SJSA1 (cell line): ENCODE measurements at regions not wholly inside any gene's neighbourhood (a gene's known extent, or its start where the extent isn't known, plus 50 kb on each side); places are given as distances from the start of the nearest gene placed in this dataset.
"Not testable (repeated sequence)": the region's sequence is repeated elsewhere in the genome, so short reads cannot be mapped to it uniquely, and the experiment has no call there.

Experiments used
- DNase-seq, 2 experiments: peaks; one replicate each; pipeline ENCODE4 v3.0.0-alpha.2; 2015 to 2020; ENCODE audit warnings: low spot score in 2 of 2, low read depth in 1 of 2
- H3K27ac ChIP-seq: fragments of 250-450 bp; sonication (Bioruptor Pico); 2 replicates; pipeline ENCODE4 v1.5.1; 2020; ENCODE audit warnings: mild to moderate bottlenecking, moderate library complexity
- H3K27me3 ChIP-seq: fragments of 250-450 bp; sonication (Bioruptor Pico); replicated peaks from 2 replicates; pipeline ENCODE4 v1.5.1; 2020; ENCODE audit warnings: mild to moderate bottlenecking, moderate library complexity
- H3K36me3 ChIP-seq: fragments of 250-450 bp; sonication (Bioruptor Pico); 2 replicates; pipeline ENCODE4 v1.5.1; 2020; ENCODE audit warnings: mild to moderate bottlenecking
- H3K4me1 ChIP-seq: fragments of 250-450 bp; sonication (Bioruptor Pico); replicated peaks from 2 replicates; pipeline ENCODE4 v1.6.1; 2021; ENCODE audit warnings: mild to moderate bottlenecking
- H3K4me3 ChIP-seq: fragments of 250-450 bp; sonication (Bioruptor Pico); 2 replicates; pipeline ENCODE4 v1.5.1; 2020; ENCODE audit warnings: mild to moderate bottlenecking
- H3K9me3 ChIP-seq: fragments of 250-450 bp; sonication (Bioruptor Pico); replicated peaks from 2 replicates; pipeline ENCODE4 v1.5.1; 2020; ENCODE audit warnings: mild to moderate bottlenecking

DNA sequence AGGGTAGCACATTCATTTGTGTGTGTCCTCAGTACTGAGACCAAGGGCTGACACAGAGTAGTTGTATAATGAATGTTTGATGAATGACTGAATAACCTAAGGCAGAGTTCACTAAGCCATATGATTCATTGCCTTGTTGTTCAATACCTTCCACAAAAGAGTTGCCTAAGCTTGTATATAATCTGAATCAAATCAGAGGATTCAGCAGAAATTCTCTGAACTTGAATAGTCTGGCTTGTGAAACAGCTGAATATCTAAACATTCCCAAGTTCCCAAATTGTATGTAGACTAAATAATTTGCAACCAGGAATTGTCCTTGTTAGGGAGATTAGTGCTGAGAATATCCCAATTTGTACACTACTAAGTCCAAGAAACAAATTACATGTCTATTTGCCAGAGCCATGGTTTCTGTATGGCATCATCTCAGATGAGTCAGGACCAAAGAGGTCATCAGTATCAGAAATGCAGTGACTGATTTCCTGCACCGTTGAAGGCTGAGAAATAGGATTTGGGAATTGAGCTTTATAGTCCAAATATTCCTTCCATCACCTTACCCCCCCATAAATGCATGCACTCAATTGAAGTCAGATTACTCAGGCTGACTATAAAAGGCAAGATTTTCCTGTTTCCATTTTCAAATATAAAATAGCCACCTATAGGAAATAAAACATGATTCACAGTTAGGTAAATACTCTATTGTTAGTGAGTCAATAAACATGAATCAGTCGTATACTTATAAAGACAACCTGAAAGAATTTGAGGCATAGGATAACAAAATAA is 168.7 kb downstream of the PHLDA1 start:
- Histone ChIP-seq H3K4me1 (peaks cover 18% of the 10 kb centered on the region), H3K27me3 (no peaks in the 10 kb centered on the region), H3K9me3 (no peaks in the 10 kb centered on the region), H3K4me3 (no peak overlapping the region), H3K36me3 (no peaks in the 10 kb centered on the region), H3K27ac (peak overlapping the region; percentile 26)
- peak in 1 of 2 experiments; percentile 64 for DNase-seq

- H3K36me3 ChIP-seq = no peaks in the 10 kb centered on the region
- DNase-seq = no peak
- no peaks in the 10 kb centered on the region for H3K27me3 ChIP-seq
- no peaks in the 10 kb centered on the region for H3K9me3 ChIP-seq
- H3K4me3 ChIP-seq = no peak overlapping the region
- H3K4me1 ChIP-seq = peaks cover 18% of the 10 kb centered on the region
- no peak overlapping the region for H3K27ac ChIP-seq
Measured at GRCh38 chr12:75859868-75860267, 171.7 kb downstream of the PHLDA1 start.

- DNase-seq = no peak
- H3K4me3 ChIP-seq = no peak overlapping the region
- H3K36me3 ChIP-seq = no peaks in the 10 kb centered on the region
- H3K27ac ChIP-seq = no peak overlapping the region
- no peaks in the 10 kb centered on the region for H3K27me3 ChIP-seq
- no peaks in the 10 kb centered on the region for H3K4me1 ChIP-seq
- no peaks in the 10 kb centered on the region for H3K9me3 ChIP-seq
Measured at GRCh38 chr12:75856235-75856634, 175.3 kb downstream of the PHLDA1 start.

- H3K27me3 ChIP-seq = no peaks in the 10 kb centered on the region
- H3K4me3 ChIP-seq = no peak overlapping the region
- no peak for DNase-seq
- no peaks in the 10 kb centered on the region for H3K36me3 ChIP-seq
- peaks cover 8% of the 10 kb centered on the region for H3K4me1 ChIP-seq
- no peaks in the 10 kb centered on the region for H3K9me3 ChIP-seq
- H3K27ac ChIP-seq = no peak overlapping the region
Measured at GRCh38 chr12:75855360-75855759, 176.2 kb downstream of the PHLDA1 start.

DNA sequence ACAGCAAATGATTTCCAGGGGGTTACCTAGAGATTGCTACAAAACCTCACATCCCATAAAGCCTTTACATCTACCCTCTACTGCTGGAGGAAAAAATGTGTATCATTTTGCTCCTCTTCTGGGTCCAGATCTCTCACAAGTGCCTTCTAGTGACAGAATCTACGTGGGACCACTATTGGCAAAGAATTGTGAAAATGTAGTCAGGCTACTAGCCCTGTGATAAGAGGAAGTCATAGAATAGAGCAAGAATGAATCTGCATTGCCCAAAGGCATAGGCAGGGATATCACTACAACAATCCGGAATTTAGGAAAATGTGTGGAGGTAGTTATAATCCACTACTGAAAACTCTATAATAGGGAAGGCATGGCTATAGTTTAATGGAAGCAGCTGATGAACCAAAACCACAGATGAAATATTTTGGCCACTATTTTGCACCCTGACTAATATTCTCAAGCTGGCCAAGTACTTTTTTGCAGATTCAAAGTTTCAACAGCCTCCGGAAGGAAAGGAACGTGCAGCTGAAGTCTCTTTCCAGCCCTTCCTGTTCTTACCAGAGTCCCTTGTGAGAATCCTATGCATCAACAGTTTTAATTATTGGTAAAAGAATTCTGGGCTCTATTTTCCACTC is 176.8 kb downstream of the PHLDA1 start:
- no peaks in the 10 kb centered on the region for H3K9me3 ChIP-seq
- no peak for DNase-seq
- H3K4me1 ChIP-seq = peaks cover 11% of the 10 kb centered on the region
- no peak overlapping the region for H3K4me3 ChIP-seq
- no peaks in the 10 kb centered on the region for H3K36me3 ChIP-seq
- no peaks in the 10 kb centered on the region for H3K27me3 ChIP-seq
- no peak overlapping the region for H3K27ac ChIP-seq

GRCh38 chr12:75854137-75854536 is 177.4 kb downstream of the PHLDA1 start:
- not testable (repeated sequence) for H3K36me3 ChIP-seq, DNase-seq, H3K27ac ChIP-seq, H3K4me3 ChIP-seq, H3K27me3 ChIP-seq, H3K9me3 ChIP-seq
- peaks cover 17% of the 10 kb centered on the region for H3K4me1 ChIP-seq

DNA sequence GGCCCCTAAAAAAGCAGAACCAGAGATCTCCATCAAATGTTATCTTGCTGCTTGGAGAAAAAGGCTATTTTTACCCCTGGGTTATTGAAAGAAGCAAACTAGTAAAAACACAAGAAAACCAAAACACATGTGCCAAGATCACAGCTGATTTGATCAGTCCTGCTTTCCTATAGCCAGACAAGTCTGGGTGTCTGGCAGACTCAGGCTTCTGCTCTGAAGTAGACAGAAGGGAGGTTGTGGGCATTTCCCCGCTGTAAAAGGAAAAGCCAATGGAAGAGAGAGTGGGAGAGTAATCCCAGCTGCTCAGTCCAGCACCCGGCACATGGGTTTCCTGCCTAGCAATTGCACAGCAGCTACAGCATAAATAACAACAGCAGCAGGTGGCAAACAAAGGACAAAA is 177.9 kb downstream of the PHLDA1 start:
- Histone ChIP-seq H3K4me1 (peaks cover 22% of the 10 kb centered on the region), H3K4me3 (no peak overlapping the region), H3K36me3 (no peaks in the 10 kb centered on the region), H3K9me3 (no peaks in the 10 kb centered on the region), H3K27me3 (no peaks in the 10 kb centered on the region), H3K27ac (no peak overlapping the region)
- no peak for DNase-seq

- DNase-seq = no peak
- no peaks in the 10 kb centered on the region for H3K36me3 ChIP-seq
- H3K9me3 ChIP-seq = no peaks in the 10 kb centered on the region
- H3K4me3 ChIP-seq = no peak overlapping the region
- H3K27ac ChIP-seq = no peak overlapping the region
- H3K27me3 ChIP-seq = no peaks in the 10 kb centered on the region
- H3K4me1 ChIP-seq = peaks cover 29% of the 10 kb centered on the region
Measured at GRCh38 chr12:75852956-75853355, 178.6 kb downstream of the PHLDA1 start.

GRCh38 chr12:75852143-75852542 is 179.4 kb downstream of the PHLDA1 start:
- no peaks in the 10 kb centered on the region for H3K36me3 ChIP-seq
- no peak overlapping the region for H3K27ac ChIP-seq
- H3K4me1 ChIP-seq = peaks cover 29% of the 10 kb centered on the region
- H3K9me3 ChIP-seq = no peaks in the 10 kb centered on the region
- no peak for DNase-seq
- H3K4me3 ChIP-seq = no peak overlapping the region
- H3K27me3 ChIP-seq = no peaks in the 10 kb centered on the region

DNA sequence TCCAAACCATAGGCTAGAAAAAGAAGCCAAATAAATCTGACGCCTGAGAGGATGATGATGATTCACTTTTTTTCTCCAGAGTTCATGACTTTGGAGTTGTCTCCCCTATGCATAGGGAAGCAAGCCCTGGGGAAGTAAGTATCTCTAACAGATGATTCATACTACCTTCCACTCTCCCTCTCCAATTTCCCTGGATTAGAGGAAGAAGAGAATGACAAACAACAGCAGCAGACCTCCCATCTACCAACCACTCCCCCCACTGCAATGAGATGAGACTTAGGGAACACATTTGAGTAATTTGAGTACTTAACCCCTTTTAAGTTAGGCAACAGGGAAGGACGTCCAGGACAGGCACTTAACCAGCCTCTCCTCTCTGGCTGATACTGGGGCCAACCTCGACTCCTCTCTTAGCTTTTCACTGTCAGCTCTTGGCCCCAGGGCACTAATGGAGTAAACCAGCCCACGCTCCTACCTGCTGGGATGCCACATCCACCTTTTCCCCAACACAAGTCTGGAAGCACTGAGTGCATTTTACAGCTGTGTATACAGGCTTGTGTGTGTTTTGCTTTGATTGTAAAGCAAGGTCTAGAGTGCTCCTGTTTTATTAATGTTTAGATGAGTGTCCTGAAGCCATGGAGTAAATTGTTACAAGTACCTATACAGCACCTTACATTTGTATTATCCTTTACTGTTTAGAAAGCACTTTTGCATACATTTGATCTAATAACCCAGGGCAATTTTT is 180.7 kb downstream of the PHLDA1 start:
- Histone ChIP-seq H3K27ac (no peak overlapping the region), H3K36me3 (no peaks in the 10 kb centered on the region), H3K27me3 (no peaks in the 10 kb centered on the region), H3K4me1 (peaks cover 29% of the 10 kb centered on the region), H3K9me3 (0 out of 2 replicates have a peak, but pooled peaks cover 5% of the 10 kb centered on the region), H3K4me3 (no peak overlapping the region)
- DNase-seq = peak in 1 of 2 experiments; percentile 55

- Histone ChIP-seq H3K27me3 (no peaks in the 10 kb centered on the region), H3K27ac (peak overlapping the region; percentile 7; the same call in 1 of the 2 replicates), H3K4me1 (peaks cover 29% of the 10 kb centered on the region), H3K4me3 (no peak overlapping the region), H3K9me3 (0 out of 2 replicates have a peak, but pooled peaks cover 5% of the 10 kb centered on the region), H3K36me3 (no peaks in the 10 kb centered on the region)
- no peak for DNase-seq
Measured at GRCh38 chr12:75848961-75849360, 182.6 kb downstream of the PHLDA1 start.

DNA sequence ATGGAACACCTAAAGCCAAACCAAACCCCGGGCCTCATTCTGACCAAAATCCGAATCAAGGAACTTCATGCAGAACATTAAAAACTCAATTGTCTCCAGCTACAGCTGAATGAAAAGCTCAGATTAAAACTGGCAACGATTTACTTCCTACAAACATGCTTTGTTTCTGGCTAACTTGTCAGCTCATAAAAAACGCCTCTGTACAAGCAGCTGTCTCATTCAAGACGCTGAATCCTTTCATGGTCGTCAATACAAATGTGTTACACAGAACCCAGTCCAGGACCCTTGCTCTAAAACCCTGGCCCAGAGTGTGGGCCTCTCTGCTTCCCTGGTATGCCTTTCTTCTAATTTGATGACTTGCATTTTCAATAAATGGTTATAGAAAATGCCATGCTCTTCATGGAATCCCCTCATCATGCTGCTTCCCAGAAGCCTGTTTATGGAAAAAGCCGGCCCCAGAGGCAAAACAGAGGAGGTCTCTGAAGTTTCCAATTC is 183.1 kb downstream of the PHLDA1 start:
- DNase-seq = peak in 1 of 2 experiments; percentile 16

GRCh38 chr12:75846102-75846501 is 185.5 kb downstream of the PHLDA1 start:
- H3K36me3 ChIP-seq = no peaks in the 10 kb centered on the region
- no peak overlapping the region for H3K27ac ChIP-seq
- no peaks in the 10 kb centered on the region for H3K27me3 ChIP-seq
- peaks cover 28% of the 10 kb centered on the region for H3K4me1 ChIP-seq
- H3K9me3 ChIP-seq = 0 out of 2 replicates have a peak, but pooled peaks cover 5% of the 10 kb centered on the region
- DNase-seq = no peak
- no peak overlapping the region for H3K4me3 ChIP-seq

More for the DNA sequence above, 183.1 kb downstream of the PHLDA1 start:
- no peak overlapping the region for H3K4me3 ChIP-seq
- no peaks in the 10 kb centered on the region for H3K27me3 ChIP-seq
- peak overlapping the region; percentile 7; the same call in 1 of the 2 replicates for H3K27ac ChIP-seq
- H3K36me3 ChIP-seq = no peaks in the 10 kb centered on the region
- H3K4me1 ChIP-seq = peaks cover 29% of the 10 kb centered on the region
- H3K9me3 ChIP-seq = 0 out of 2 replicates have a peak, but pooled peaks cover 5% of the 10 kb centered on the region
